Upper lobe of left lung (tissue), 6 donors: ENCODE measurements at regions not wholly inside any gene's neighbourhood (a gene's known extent, or its start where the extent isn't known, plus 50 kb on each side); places are given as distances from the start of the nearest gene placed in this dataset.
A peak's percentile ranks its signal among the peaks of the same experiment; 100 is the strongest.
"Not testable (repeated sequence)": the region's sequence is repeated elsewhere in the genome, so short reads cannot be mapped to it uniquely, and the experiment has no call there.

Source experiments
- ATAC-seq, 2 donors: fragments of 200-7000 bp; cut with Tn5 transposase; one replicate each; pipeline ENCODE4 v1.9.1; 2022; ENCODE audit warnings: mild to moderate bottlenecking in 2 of 2, moderate library complexity in 2 of 2; ENCODE audit not compliant: low FRiP score in 2 of 2
- DNase-seq, 2 donors: peaks; one replicate each; pipeline ENCODE4 v3.0.0-alpha.2; 2019 to 2020
- H3K27ac ChIP-seq, 4 donors: fragments of 200-600 bp; sonication (generic); one replicate each; pipeline ENCODE4 v1.5.1; 2016 to 2019
- H3K27me3 ChIP-seq, 4 donors: fragments of 200-600 bp; sonication (generic); one replicate each; pipeline ENCODE4 v1.5.1; 2017 to 2019
- H3K36me3 ChIP-seq, 4 donors: fragments of 200-600 bp; sonication (generic); one replicate each; pipeline ENCODE4 v1.5.1; 2016 to 2019
- H3K4me1 ChIP-seq, 4 donors: fragments of 200-600 bp; sonication (generic); one replicate each; pipeline ENCODE4 v1.5.1; 2018 to 2019
- H3K4me3 ChIP-seq, 4 donors: fragments of 200-600 bp; sonication (generic); one replicate each; pipeline ENCODE4 v1.5.1; 2017 to 2019; ENCODE audit warnings: mild to moderate bottlenecking in 2 of 4, moderate library complexity in 1 of 4
- H3K9me3 ChIP-seq, 4 donors: fragments of 200-600 bp; sonication (generic); one replicate each; pipeline ENCODE4 v1.5.1; 2018 to 2019
- EP300 ChIP-seq, 4 donors: sonication (generic); formaldehyde crosslinking; IDR thresholded peaks; one replicate each; pipeline ENCODE4 v1.5.1; 2017; ENCODE audit warnings: antibody characterized with exemption in 4 of 4, control low read depth in 2 of 4
- POLR2A ChIP-seq, 4 donors: fragments of 450-650 bp; IDR thresholded peaks; one replicate each; pipeline ENCODE4 v1.5.1; 2016 to 2017; ENCODE audit warnings: antibody characterized with exemption in 4 of 4, mild to moderate bottlenecking in 2 of 4
- POLR2AphosphoS5 ChIP-seq, 2 donors: sonication (generic); formaldehyde crosslinking; IDR thresholded peaks; one replicate each; pipeline ENCODE4 v1.5.1; 2017; ENCODE audit warnings: antibody characterized with exemption in 2 of 2
- WGBS, 2 donors: methylation state at CpG; one replicate each; pipeline ENCODE4 v1.1.5; 2017 to 2018; 5-methylcytosine and 5-hydroxymethylcytosine counted together
- TF ChIP-seq, protein P1 (sequence below), 6 experiments: fragments of 450-650 bp in 4 of 6; fragments of 200-600 bp in 2 of 6; sonication (generic) in 2 of 6; IDR thresholded peaks; one replicate each; pipeline ENCODE4 v1.5.1; 2016 to 2019; ENCODE audit warnings: antibody characterized with exemption in 6 of 6
- donor health status: DM: no; HTN: no; CAD: no; lungs with moderate emphysema.
- donor health status: DM: no; HTN: yes; CAD: no; lungs with severe emphysema.

DNA sequence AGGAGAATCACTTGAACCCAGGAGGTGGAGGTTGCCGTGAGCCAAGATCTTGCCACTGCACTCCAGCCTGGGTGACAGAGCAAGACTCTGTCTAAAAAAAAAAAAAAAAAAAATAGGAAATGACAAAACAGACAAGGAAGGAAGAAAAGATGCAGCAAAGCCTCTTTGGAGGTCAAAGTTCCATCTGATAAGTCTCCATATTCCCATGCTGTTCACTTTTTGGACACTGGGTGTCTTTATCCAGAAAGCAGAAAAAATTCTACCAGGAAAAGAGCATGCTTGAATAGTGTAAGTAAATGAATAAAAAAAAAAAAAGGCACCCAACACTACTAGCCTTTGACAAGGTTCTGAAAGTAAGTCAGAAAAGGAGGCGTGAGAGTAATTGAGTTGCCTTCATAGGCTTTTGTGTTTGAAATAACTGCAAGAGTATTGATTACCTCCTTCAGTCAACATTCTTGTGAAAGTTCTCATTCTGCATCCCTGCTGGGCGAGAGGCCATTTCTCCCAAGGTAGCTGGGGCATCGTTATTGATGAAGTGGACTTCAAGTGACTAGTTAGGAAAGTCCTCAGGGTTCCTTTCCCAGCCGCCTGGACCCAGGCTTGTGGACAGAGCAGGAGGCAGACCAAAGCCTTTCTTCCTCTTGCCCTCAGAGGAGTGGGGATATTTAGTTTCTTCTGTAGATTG is 133.3 kb upstream of the KIF5B start:
- H3K27ac ChIP-seq = no peak overlapping the region
- no peaks in the 10 kb centered on the region for H3K36me3 ChIP-seq
- H3K27me3 ChIP-seq = no peaks in the 10 kb centered on the region
- no peak overlapping the region for H3K4me3 ChIP-seq
- TF ChIP-seq, protein P1, sequence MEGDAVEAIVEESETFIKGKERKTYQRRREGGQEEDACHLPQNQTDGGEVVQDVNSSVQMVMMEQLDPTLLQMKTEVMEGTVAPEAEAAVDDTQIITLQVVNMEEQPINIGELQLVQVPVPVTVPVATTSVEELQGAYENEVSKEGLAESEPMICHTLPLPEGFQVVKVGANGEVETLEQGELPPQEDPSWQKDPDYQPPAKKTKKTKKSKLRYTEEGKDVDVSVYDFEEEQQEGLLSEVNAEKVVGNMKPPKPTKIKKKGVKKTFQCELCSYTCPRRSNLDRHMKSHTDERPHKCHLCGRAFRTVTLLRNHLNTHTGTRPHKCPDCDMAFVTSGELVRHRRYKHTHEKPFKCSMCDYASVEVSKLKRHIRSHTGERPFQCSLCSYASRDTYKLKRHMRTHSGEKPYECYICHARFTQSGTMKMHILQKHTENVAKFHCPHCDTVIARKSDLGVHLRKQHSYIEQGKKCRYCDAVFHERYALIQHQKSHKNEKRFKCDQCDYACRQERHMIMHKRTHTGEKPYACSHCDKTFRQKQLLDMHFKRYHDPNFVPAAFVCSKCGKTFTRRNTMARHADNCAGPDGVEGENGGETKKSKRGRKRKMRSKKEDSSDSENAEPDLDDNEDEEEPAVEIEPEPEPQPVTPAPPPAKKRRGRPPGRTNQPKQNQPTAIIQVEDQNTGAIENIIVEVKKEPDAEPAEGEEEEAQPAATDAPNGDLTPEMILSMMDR (IDR thresholded peaks at IDR 0.05) = peak in 2 of 6 experiments; percentile 3 to 29
- TF ChIP-seq EP300 (IDR thresholded peaks at IDR 0.05) (no peak), POLR2A (IDR thresholded peaks at IDR 0.05) (no peak)
- H3K9me3 ChIP-seq = no peaks in the 10 kb centered on the region
- 73 to 75% methylated on average over 5 of the region's 5 CpGs for WGBS, 2 donors
- H3K4me1 ChIP-seq = no peaks in the 10 kb centered on the region
- DNase-seq = peak in 1 of 2 donors; percentile 14
- ATAC-seq = peak in 1 of 2 donors; percentile 56

GRCh38 chr10:32188601-32189000 is 132.4 kb upstream of the KIF5B start:
- not testable (repeated sequence) for H3K36me3 ChIP-seq, ATAC-seq, H3K27ac ChIP-seq, H3K27me3 ChIP-seq, H3K4me1 ChIP-seq, H3K4me3 ChIP-seq, H3K9me3 ChIP-seq
- peak; percentile 4 to 22 for DNase-seq
- WGBS, 2 donors = 96 to 98% methylated on average over 15 of the region's 15 CpGs

GRCh38 chr10:32187686-32188085 is 131.5 kb upstream of the KIF5B start:
- H3K27ac ChIP-seq = no peak overlapping the region
- H3K9me3 ChIP-seq = no peaks in the 10 kb centered on the region
- H3K4me3 ChIP-seq = no peak overlapping the region
- H3K27me3 ChIP-seq = no peaks in the 10 kb centered on the region
- DNase-seq (no peak), ATAC-seq (no peak)
- H3K36me3 ChIP-seq = no peaks in the 10 kb centered on the region
- WGBS, 2 donors = 87 to 95% methylated on average over 6 of the region's 6 CpGs
- TF ChIP-seq EP300 (IDR thresholded peaks at IDR 0.05) (no peak), POLR2AphosphoS5 (IDR thresholded peaks at IDR 0.05) (no peak), POLR2A (IDR thresholded peaks at IDR 0.05) (no peak)
- TF ChIP-seq, protein P1 (IDR thresholded peaks at IDR 0.05) = no peak
- no peaks in the 10 kb centered on the region for H3K4me1 ChIP-seq

DNA sequence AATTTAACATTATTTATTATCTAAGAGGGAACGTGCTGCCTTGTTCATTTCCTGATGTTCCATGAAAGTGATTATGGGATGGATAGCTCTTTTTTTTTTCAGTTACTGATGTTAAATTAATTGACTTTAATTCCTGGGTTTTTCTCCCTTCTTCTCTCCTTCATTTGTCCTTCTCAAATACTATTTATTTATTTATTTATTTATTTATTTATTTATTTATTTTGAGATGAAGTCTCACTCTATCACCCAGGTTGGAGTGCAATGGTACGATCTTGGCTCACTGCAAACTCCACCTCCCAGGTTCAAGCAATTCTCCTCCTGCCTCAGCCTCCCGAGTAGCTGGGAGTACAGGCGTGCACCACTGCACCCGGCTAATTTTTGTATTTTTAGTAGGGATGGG is 127.4 kb upstream of the KIF5B start:
- not testable (repeated sequence) for DNase-seq, H3K9me3 ChIP-seq, H3K27me3 ChIP-seq, H3K36me3 ChIP-seq, ATAC-seq, H3K4me3 ChIP-seq, H3K27ac ChIP-seq, H3K4me1 ChIP-seq
- 73 to 82% methylated on average over 5 of the region's 5 CpGs for WGBS, 2 donors

DNA sequence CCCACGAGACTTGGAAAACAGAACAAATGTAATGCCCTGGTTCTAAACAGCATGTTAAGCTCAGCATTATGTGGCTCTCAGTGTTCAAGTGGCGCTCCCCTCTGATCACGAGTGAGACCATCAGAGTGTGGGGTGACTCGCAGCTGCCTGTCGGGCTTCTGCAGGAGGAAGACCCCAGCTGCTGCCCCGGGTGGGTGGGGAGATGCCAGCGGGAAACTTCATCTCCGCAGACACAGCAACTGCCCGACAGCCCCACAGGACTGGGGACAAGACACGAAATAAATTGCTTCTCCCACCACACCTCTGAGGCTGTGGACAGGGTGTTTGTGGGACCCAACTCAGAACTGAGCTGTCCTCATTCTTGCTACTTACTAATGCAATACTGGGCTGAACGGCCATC is 126.3 kb upstream of the KIF5B start:
- H3K27me3 ChIP-seq = no peaks in the 10 kb centered on the region
- H3K9me3 ChIP-seq = no peaks in the 10 kb centered on the region
- H3K27ac ChIP-seq = no peak overlapping the region
- no peaks in the 10 kb centered on the region for H3K36me3 ChIP-seq
- no peak overlapping the region for H3K4me3 ChIP-seq
- no peaks in the 10 kb centered on the region for H3K4me1 ChIP-seq
- TF ChIP-seq, protein P1 (IDR thresholded peaks at IDR 0.05) = no peak
- TF ChIP-seq POLR2A (IDR thresholded peaks at IDR 0.05) (no peak), POLR2AphosphoS5 (IDR thresholded peaks at IDR 0.05) (no peak), EP300 (IDR thresholded peaks at IDR 0.05) (no peak)
- ATAC-seq (no peak), DNase-seq (peak in 1 of 2 donors; percentile 27)
- 79 to 89% methylated on average over 4 to 11 of the region's 11 CpGs for WGBS, 2 donors
